VCaP (cell line): ENCODE measurements at regions not wholly inside any gene's neighbourhood (a gene's known extent, or its start where the extent isn't known, plus 50 kb on each side); places are given as distances from the start of the nearest gene placed in this dataset.

Experiments used
- H3K27ac ChIP-seq: fragments of 450-650 bp; 2 replicates; pipeline ENCODE4 v1.5.1; 2017
- TF ChIP-seq, protein P1 (sequence below): fragments of 450-650 bp; conservative IDR thresholded peaks from 2 replicates; pipeline ENCODE4 v1.5.1; 2017; ENCODE audit warnings: mild to moderate bottlenecking, moderate library complexity

DNA sequence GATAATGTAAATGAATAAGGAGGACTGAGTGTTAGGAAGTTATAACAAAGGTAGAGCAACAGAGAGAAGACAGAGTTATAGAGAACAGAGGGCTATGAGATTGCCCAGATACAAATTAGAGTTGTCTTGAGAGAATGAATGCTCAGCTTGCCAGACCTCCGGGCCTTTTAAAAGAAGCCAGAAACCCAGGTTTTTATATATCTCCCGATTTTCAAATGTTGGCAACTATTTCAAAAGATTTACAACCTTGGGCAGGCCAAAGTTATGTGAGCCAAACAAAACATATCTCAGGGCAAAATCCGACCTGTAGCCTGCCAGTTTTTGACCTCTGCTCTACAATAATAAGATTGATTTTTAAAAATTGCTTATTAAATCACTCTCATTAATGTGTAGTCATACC lies 573.1 kb upstream of the SLC10A2 start:
- TF ChIP-seq, protein P1, sequence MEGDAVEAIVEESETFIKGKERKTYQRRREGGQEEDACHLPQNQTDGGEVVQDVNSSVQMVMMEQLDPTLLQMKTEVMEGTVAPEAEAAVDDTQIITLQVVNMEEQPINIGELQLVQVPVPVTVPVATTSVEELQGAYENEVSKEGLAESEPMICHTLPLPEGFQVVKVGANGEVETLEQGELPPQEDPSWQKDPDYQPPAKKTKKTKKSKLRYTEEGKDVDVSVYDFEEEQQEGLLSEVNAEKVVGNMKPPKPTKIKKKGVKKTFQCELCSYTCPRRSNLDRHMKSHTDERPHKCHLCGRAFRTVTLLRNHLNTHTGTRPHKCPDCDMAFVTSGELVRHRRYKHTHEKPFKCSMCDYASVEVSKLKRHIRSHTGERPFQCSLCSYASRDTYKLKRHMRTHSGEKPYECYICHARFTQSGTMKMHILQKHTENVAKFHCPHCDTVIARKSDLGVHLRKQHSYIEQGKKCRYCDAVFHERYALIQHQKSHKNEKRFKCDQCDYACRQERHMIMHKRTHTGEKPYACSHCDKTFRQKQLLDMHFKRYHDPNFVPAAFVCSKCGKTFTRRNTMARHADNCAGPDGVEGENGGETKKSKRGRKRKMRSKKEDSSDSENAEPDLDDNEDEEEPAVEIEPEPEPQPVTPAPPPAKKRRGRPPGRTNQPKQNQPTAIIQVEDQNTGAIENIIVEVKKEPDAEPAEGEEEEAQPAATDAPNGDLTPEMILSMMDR, result no peak
- H3K27ac ChIP-seq, result no peak overlapping the region

DNA sequence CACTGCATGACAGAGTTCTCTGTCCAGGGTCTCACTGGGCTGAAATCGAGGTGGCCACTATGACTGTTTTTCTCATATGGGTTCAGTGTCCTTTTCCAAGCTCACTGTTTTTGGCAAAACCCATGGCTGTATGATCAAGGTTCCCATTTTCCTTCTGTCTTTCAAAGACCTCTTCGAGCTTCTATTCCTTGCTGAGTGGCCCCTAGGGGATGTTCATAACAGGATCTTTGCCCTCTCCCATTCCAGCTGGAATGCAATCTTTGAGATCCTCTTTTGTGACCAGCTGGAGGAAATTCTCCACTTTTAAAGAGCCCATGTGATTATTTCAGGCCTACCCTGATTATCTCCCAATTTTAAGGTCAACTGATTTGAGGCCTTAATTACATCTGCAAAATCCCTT lies 572.5 kb upstream of the SLC10A2 start:
- no peak overlapping the region for H3K27ac ChIP-seq
- TF ChIP-seq, protein P1, result no peak

DNA sequence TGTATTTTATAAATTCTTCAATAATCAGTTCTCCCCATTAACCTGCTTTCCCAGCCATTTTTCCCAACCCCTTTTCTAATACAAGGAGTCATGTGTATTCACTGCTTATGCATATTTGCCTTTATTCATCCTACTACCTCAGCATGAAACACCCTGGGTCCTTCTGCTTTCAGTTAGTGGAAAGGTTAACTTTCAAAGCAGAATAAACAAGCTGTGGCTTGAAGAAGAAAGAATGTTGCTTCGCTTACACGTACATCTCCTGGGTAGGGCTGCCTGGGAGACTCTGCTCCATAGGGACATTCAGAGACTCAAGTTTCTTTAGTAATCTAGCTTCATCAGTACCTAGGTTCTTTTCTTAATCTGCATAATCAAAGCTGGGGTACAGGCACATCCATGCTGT lies 567.8 kb upstream of the SLC10A2 start:
- TF ChIP-seq, protein P1, result no peak

DNA sequence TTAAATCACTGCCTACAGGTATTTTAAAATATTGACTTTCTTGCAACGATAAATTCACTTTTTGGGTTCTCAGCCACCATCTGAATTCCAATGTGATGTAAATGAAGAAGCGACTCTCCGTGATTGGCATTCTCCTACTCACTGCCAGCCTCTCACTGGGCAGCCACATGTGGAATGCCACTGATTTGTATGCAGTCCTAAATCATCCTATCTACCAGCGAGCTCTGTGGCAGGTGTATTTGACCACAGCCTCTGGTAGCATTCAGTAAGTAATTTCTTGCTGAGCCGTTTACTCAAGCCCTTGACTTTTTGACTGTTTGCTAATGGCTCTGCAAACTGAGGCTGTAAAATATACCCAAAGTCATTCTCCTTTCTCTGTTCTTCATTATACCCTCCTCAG lies 559.0 kb upstream of the SLC10A2 start:
- TF ChIP-seq, protein P1, result no peak
- H3K27ac ChIP-seq, result no peak overlapping the region

More for the DNA sequence above, 567.8 kb upstream of the SLC10A2 start:
- H3K27ac ChIP-seq, result no peak overlapping the region

DNA sequence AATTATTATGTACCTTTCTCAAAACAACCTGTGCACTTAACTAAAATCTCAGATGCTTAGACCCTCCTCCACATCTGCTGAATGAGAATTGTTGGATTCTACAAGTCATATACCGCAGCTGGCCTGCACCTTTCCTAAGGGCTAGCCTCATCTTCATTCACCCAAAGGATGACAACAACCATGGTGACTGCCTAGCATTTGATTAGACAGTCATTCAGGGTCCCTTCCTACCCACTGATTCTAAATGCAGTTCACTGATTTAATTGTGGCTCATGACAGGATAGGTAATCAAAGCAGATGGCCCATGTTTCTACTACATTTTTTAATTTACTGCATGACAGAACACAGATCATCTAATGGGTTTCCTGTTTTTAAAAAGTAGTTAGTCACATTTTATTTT lies 551.9 kb upstream of the SLC10A2 start:
- TF ChIP-seq, protein P1, result no peak
- H3K27ac ChIP-seq, result no peak overlapping the region

DNA sequence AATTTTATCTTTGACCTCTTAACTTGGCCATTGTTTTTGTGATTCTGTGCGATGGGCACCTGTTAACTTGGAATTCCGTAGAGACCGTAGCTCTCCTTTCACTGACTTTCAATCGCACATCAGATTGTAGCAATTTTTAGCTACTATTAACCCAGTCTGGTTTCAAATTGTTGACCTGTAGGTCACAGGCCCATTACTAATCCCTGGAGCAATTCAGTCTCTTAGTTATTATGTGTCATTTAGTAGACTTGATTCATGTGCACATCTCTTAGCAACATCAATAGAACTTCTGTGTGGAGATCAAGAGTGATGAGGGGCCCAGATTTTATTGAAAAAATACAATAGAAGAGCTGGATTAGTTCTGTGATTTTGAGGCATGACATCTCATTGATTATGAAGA lies 549.6 kb upstream of the SLC10A2 start:
- no peak overlapping the region for H3K27ac ChIP-seq
- TF ChIP-seq, protein P1, result no peak

DNA sequence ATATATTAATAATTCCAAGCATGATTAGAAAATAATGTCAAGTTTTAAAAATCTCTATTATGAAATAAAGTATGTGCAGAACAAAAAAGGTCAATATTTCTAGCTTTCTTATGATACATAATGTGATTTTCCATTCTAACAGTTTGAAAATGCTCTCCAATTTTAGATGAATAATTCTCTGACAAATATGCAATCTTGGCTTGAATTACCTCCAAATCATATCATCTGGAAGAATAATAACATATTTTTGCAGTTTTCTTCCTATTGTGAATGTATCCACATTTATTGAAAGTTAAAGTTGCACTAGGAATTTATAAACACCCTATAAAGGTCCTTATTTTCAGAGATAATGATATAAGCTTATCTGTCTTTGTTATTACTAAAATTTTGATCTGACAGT lies 548.5 kb upstream of the SLC10A2 start:
- no peak overlapping the region for H3K27ac ChIP-seq
- TF ChIP-seq, protein P1, result no peak

DNA sequence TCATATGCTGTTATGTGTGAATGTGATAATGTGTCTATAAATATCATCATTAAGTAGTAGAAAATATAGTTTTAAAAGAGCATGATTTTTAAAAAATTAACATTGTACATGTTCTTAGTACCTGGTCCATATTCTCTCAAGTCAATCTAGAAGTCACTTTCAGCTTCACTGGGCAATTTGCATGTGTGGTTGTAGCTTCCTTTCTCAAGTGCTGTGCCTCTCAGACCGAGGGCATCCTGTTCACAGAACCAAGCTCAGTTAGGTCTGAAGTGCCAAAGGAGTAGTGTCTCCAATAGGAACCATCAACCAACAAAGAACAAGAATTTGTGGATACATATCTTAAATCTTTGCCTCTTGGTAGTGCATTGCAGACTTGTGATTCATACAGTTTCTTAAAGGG lies 541.8 kb upstream of the SLC10A2 start:
- TF ChIP-seq, protein P1, result no peak

More for the DNA sequence above, 541.8 kb upstream of the SLC10A2 start:
- H3K27ac ChIP-seq, result no peak overlapping the region
